Lower leg skin (tissue), 4 donors: ENCODE measurements at regions not wholly inside any gene's neighbourhood (a gene's known extent, or its start where the extent isn't known, plus 50 kb on each side); places are given as distances from the start of the nearest gene placed in this dataset.
"Not testable (repeated sequence)": the region's sequence is repeated elsewhere in the genome, so short reads cannot be mapped to it uniquely, and the experiment has no call there.

Source experiments
- DNase-seq, 2 donors: peaks; one replicate each; pipeline ENCODE4 v3.0.0-alpha.2; 2019; ENCODE audit warnings: low spot score in 2 of 2
- H3K4me3 ChIP-seq: fragments of 200-600 bp; sonication (generic); 2 replicates; pipeline ENCODE4 v1.5.1; 2017; ENCODE audit warnings: mild to moderate bottlenecking, low read depth; ENCODE audit not compliant: poor library complexity, severe bottlenecking
- CTCF ChIP-seq, 3 donors: fragments of 450-650 bp; IDR thresholded peaks; one replicate each; pipeline ENCODE4 v1.5.1; 2016; ENCODE audit warnings: antibody characterized with exemption in 3 of 3, mild to moderate bottlenecking in 3 of 3, moderate library complexity in 2 of 3
- POLR2A ChIP-seq, 2 donors: fragments of 450-650 bp; IDR thresholded peaks; one replicate each; pipeline ENCODE4 v1.6.1; 2016 to 2017; ENCODE audit warnings: antibody characterized with exemption in 2 of 2, mild to moderate bottlenecking in 1 of 2, moderate library complexity in 1 of 2
- WGBS, 2 donors: methylation state at CpG; one replicate each; pipeline ENCODE4 v1.1.5; 2018; 5-methylcytosine and 5-hydroxymethylcytosine counted together
- intact Hi-C: fragments of 100-400 bp; cut with DNase I; formaldehyde crosslinking; loops from one replicate; pipeline ENCODE4 v1.15.0; 2023; ENCODE audit warnings: low total_unique reads

GRCh38 chr22:25420471-25420924 is 144.0 kb upstream of the GRK3 start:
- intact Hi-C loops: no loop called here
- TF ChIP-seq CTCF (IDR thresholded peaks at IDR 0.05) (no peak), POLR2A (IDR thresholded peaks at IDR 0.05) (no peak)
- H3K4me3 ChIP-seq: no peak overlapping the region
- DNase-seq: no peak
- WGBS, 2 donors: 18 to 21% methylated on average over 14 to 21 of the region's 21 CpGs

- WGBS, 2 donors: 1 to 4% methylated on average over 47 to 51 of the region's 85 CpGs
- no peak for DNase-seq
- intact Hi-C loops: no loop called here
- H3K4me3 ChIP-seq: no peak overlapping the region
- TF ChIP-seq CTCF (IDR thresholded peaks at IDR 0.05): no peak
- no peak for TF ChIP-seq POLR2A (IDR thresholded peaks at IDR 0.05)
Measured at GRCh38 chr22:25420925-25421904, 143.3 kb upstream of the GRK3 start.

GRCh38 chr22:25426530-25427308 is 137.8 kb upstream of the GRK3 start:
- H3K4me3 ChIP-seq, DNase-seq, intact Hi-C loops: not testable (repeated sequence)
- WGBS, 2 donors: 82 to 83% methylated on average over 10 of the region's 10 CpGs

- 94 to 97% methylated on average over 3 of the region's 6 CpGs for WGBS, 2 donors
- intact Hi-C loops: loop anchor here (5.0 kb wide), 1 partner anchor 561 kb away; no protein-coding TSS in a partner anchor
- not testable (repeated sequence) for H3K4me3 ChIP-seq, DNase-seq
Measured at GRCh38 chr22:25431637-25432342, 132.7 kb upstream of the GRK3 start.

GRCh38 chr22:25433381-25433970 is 131.0 kb upstream of the GRK3 start:
- intact Hi-C loops: loop anchor here (5.0 kb wide), 1 partner anchor 559 kb away; no protein-coding TSS in a partner anchor
- H3K4me3 ChIP-seq, DNase-seq: not testable (repeated sequence)
- 71 to 72% methylated on average over 8 of the region's 8 CpGs for whole genome bisulfite sequencing, 2 donors

GRCh38 chr22:25437414-25438160 is 126.9 kb upstream of the GRK3 start:
- H3K4me3 ChIP-seq: no peak overlapping the region
- TF ChIP-seq CTCF (IDR thresholded peaks at IDR 0.05) (no peak), POLR2A (IDR thresholded peaks at IDR 0.05) (no peak)
- intact Hi-C loops: no loop called here
- WGBS, 2 donors: 65 to 75% methylated on average over 8 of the region's 8 CpGs
- DNase-seq: no peak
